ENCODE measurements at regions not wholly inside any gene's neighbourhood (a gene's known extent, or its start where the extent isn't known, plus 50 kb on each side); places are given as distances from the start of the nearest gene placed in this dataset.
"Not testable (repeated sequence)": the region's sequence is repeated elsewhere in the genome, so short reads cannot be mapped to it uniquely, and the experiment has no call there.

DNA sequence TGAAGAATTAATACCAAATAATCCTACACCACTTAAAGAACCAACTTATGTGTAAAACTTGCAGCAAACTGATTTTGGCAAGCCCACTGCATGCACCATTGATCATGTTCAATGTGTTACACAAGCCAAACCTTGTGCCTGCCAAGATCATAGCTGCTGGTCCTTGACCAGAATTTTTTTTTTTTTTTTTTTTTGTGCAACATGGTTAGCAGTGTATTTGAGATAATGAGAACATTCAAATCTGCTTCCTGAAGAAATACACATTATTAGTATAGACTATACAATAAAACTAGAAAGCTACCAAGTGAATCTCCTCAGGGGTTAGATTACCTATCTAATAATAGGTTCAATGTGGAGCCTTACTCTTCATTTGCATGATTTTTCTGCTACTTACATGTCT, 421.0 kb downstream of the MRPL39 start:
- DNase-seq (ENCODE audit: low spot score), result no peak
- Histone ChIP-seq H3K27ac (ENCODE audit: low read depth in 1 of 2, low read length in 2 of 2) (no peak overlapping the region), H3K9ac (ENCODE audit: low read depth in 1 of 2, low read length in 2 of 2) (no peak overlapping the region), H3K27me3 (ENCODE audit: control insufficient read depth in 4 of 4, insufficient read depth in 4 of 4, low read length in 3 of 4) (no peaks in the 10 kb centered on the region), H3K4me1 (ENCODE audit: control insufficient read depth in 4 of 4, insufficient read depth in 4 of 4, low read length in 3 of 4) (peaks cover 2 to 32% (median 18%) of the 10 kb centered on the region in 4 donors), H3K9me3 (ENCODE audit: control insufficient read depth in 4 of 4, low read length in 3 of 4) (no peaks in the 10 kb centered on the region), H3K36me3 (ENCODE audit: control insufficient read depth in 4 of 4, insufficient read depth in 3 of 4, low read depth in 1 of 4, low read length in 3 of 4) (no peaks in the 10 kb centered on the region), H3K4me3 (ENCODE audit: low read depth in 1 of 3, low read length in 3 of 3) (no peak overlapping the region)
- peak in 1 of 2 donors; percentile 56 for TF ChIP-seq HNF4A (conservative IDR thresholded peaks at IDR 0.05)
- TF ChIP-seq YY1 (IDR thresholded peaks at IDR 0.05), result peak; percentile 21
- TF ChIP-seq SP1 (IDR thresholded peaks at IDR 0.05), result no peak
- no peak for TF ChIP-seq TAF1 (conservative IDR thresholded peaks at IDR 0.05)
- TF ChIP-seq FOXA2 (IDR thresholded peaks at IDR 0.05), result no peak
- TF ChIP-seq MAX (IDR thresholded peaks at IDR 0.05), result no peak
- no peak for TF ChIP-seq NR2F2 (IDR thresholded peaks at IDR 0.05)
- peak in 1 of 2 donors; percentile 20 for TF ChIP-seq RXRA (IDR thresholded peaks at IDR 0.05)
- TF ChIP-seq GABPA (IDR thresholded peaks at IDR 0.05 in 1 of 2, conservative IDR thresholded peaks at IDR 0.05 in 1 of 2), result no peak
- TF ChIP-seq RAD21 (IDR thresholded peaks at IDR 0.05), result peak in 1 of 2 donors; percentile 19
- TF ChIP-seq ATF3 (IDR thresholded peaks at IDR 0.05), result no peak
- TF ChIP-seq, protein P1, sequence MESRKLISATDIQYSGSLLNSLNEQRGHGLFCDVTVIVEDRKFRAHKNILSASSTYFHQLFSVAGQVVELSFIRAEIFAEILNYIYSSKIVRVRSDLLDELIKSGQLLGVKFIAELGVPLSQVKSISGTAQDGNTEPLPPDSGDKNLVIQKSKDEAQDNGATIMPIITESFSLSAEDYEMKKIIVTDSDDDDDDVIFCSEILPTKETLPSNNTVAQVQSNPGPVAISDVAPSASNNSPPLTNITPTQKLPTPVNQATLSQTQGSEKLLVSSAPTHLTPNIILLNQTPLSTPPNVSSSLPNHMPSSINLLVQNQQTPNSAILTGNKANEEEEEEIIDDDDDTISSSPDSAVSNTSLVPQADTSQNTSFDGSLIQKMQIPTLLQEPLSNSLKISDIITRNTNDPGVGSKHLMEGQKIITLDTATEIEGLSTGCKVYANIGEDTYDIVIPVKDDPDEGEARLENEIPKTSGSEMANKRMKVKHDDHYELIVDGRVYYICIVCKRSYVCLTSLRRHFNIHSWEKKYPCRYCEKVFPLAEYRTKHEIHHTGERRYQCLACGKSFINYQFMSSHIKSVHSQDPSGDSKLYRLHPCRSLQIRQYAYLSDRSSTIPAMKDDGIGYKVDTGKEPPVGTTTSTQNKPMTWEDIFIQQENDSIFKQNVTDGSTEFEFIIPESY (IDR thresholded peaks at IDR 0.05), result no peak
- TF ChIP-seq JUND (IDR thresholded peaks at IDR 0.05), result peak in 1 of 2 donors; percentile 7
- no peak for TF ChIP-seq EGR1 (IDR thresholded peaks at IDR 0.05; ENCODE audit: low read depth in 2 of 2)

- no peaks in the 10 kb centered on the region for H3K9me3 ChIP-seq (ENCODE audit: control insufficient read depth in 4 of 4, low read length in 3 of 4)
- no peak for TF ChIP-seq HNF4A (conservative IDR thresholded peaks at IDR 0.05)
- TF ChIP-seq TAF1 (conservative IDR thresholded peaks at IDR 0.05), result no peak
- TF ChIP-seq FOXA1 (IDR thresholded peaks at IDR 0.05), result no peak
- TF ChIP-seq EGR1 (IDR thresholded peaks at IDR 0.05; ENCODE audit: low read depth in 2 of 2), result no peak
- TF ChIP-seq RAD21 (IDR thresholded peaks at IDR 0.05), result no peak
- no peak for TF ChIP-seq GABPA (IDR thresholded peaks at IDR 0.05 in 1 of 2, conservative IDR thresholded peaks at IDR 0.05 in 1 of 2)
- TF ChIP-seq, protein P1 (IDR thresholded peaks at IDR 0.05), result no peak
- TF ChIP-seq HNF4G (IDR thresholded peaks at IDR 0.05), result no peak
- TF ChIP-seq FOXA2 (IDR thresholded peaks at IDR 0.05), result no peak
- no peak for TF ChIP-seq NR2F2 (IDR thresholded peaks at IDR 0.05)
- TF ChIP-seq JUND (IDR thresholded peaks at IDR 0.05), result no peak
- TF ChIP-seq, protein P2, sequence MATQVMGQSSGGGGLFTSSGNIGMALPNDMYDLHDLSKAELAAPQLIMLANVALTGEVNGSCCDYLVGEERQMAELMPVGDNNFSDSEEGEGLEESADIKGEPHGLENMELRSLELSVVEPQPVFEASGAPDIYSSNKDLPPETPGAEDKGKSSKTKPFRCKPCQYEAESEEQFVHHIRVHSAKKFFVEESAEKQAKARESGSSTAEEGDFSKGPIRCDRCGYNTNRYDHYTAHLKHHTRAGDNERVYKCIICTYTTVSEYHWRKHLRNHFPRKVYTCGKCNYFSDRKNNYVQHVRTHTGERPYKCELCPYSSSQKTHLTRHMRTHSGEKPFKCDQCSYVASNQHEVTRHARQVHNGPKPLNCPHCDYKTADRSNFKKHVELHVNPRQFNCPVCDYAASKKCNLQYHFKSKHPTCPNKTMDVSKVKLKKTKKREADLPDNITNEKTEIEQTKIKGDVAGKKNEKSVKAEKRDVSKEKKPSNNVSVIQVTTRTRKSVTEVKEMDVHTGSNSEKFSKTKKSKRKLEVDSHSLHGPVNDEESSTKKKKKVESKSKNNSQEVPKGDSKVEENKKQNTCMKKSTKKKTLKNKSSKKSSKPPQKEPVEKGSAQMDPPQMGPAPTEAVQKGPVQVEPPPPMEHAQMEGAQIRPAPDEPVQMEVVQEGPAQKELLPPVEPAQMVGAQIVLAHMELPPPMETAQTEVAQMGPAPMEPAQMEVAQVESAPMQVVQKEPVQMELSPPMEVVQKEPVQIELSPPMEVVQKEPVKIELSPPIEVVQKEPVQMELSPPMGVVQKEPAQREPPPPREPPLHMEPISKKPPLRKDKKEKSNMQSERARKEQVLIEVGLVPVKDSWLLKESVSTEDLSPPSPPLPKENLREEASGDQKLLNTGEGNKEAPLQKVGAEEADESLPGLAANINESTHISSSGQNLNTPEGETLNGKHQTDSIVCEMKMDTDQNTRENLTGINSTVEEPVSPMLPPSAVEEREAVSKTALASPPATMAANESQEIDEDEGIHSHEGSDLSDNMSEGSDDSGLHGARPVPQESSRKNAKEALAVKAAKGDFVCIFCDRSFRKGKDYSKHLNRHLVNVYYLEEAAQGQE (IDR thresholded peaks at IDR 0.05), result no peak
- 41% methylated on average over 3 of the region's 3 CpGs for WGBS
Measured at GRCh38 chr21:25183577-25183976, 423.7 kb downstream of the MRPL39 start.

GRCh38 chr21:25181690-25182089, 425.6 kb downstream of the MRPL39 start:
- H3K9me3 ChIP-seq (ENCODE audit: control insufficient read depth in 4 of 4, low read length in 3 of 4); H3K36me3 ChIP-seq (ENCODE audit: control insufficient read depth in 4 of 4, insufficient read depth in 3 of 4, low read depth in 1 of 4, low read length in 3 of 4); H3K27ac ChIP-seq (ENCODE audit: low read depth in 1 of 2, low read length in 2 of 2); H3K4me3 ChIP-seq (ENCODE audit: low read depth in 1 of 3, low read length in 3 of 3); DNase-seq (ENCODE audit: low spot score); H3K27me3 ChIP-seq (ENCODE audit: control insufficient read depth in 4 of 4, insufficient read depth in 4 of 4, low read length in 3 of 4); H3K9ac ChIP-seq (ENCODE audit: low read depth in 1 of 2, low read length in 2 of 2): not testable (repeated sequence)
- peaks cover 1 to 23% (median 10%) of the 10 kb centered on the region in 4 donors for H3K4me1 ChIP-seq (ENCODE audit: control insufficient read depth in 4 of 4, insufficient read depth in 4 of 4, low read length in 3 of 4)
- 86% methylated on average over 3 of the region's 3 CpGs for WGBS

More at GRCh38 chr21:25183577-25183976, 423.7 kb downstream of the MRPL39 start:
- H3K27ac ChIP-seq (ENCODE audit: low read depth in 1 of 2, low read length in 2 of 2), result no peak overlapping the region
- no peak overlapping the region for H3K9ac ChIP-seq (ENCODE audit: low read depth in 1 of 2, low read length in 2 of 2)
- H3K4me1 ChIP-seq (ENCODE audit: control insufficient read depth in 4 of 4, insufficient read depth in 4 of 4, low read length in 3 of 4), result peaks cover 1 to 27% (median 14%) of the 10 kb centered on the region in 4 donors
- H3K36me3 ChIP-seq (ENCODE audit: control insufficient read depth in 4 of 4, insufficient read depth in 3 of 4, low read depth in 1 of 4, low read length in 3 of 4), result no peaks in the 10 kb centered on the region
- no peak overlapping the region for H3K4me3 ChIP-seq (ENCODE audit: low read depth in 1 of 3, low read length in 3 of 3)
- DNase-seq (ENCODE audit: low spot score), result no peak
- no peaks in the 10 kb centered on the region for H3K27me3 ChIP-seq (ENCODE audit: control insufficient read depth in 4 of 4, insufficient read depth in 4 of 4, low read length in 3 of 4)
